ENCODE measurements at regions not wholly inside any gene's neighbourhood (a gene's known extent, or its start where the extent isn't known, plus 50 kb on each side); places are given as distances from the start of the nearest gene placed in this dataset.

- Mint-ChIP-seq H3K27ac (no peak overlapping the region), H3K27me3 (ENCODE audit: low read depth) (peaks cover 13% of the 10 kb centered on the region), H3K36me3 (no peaks in the 10 kb centered on the region), H3K4me1 (peaks cover 22% of the 10 kb centered on the region), H3K9me3 (no peaks in the 10 kb centered on the region), H3K4me3 (no peak overlapping the region)
- no peak for DNase-seq (ENCODE audit: low spot score in 2 of 2, unreplicated experiment in 2 of 2)
- TF ChIP-seq CTCF (IDR thresholded peaks at IDR 0.05; ENCODE audit: unreplicated experiment) = no peak
Observed at GRCh38 chr14:65927931-65928356, 515.4 kb downstream of the FUT8 start.

- no peaks in the 10 kb centered on the region for H3K9me3 Mint-ChIP-seq
- TF ChIP-seq CTCF (IDR thresholded peaks at IDR 0.05; ENCODE audit: unreplicated experiment) = no peak
- H3K27ac Mint-ChIP-seq = no peak overlapping the region
Observed at GRCh38 chr14:65928995-65929394, 516.5 kb downstream of the FUT8 start.

GRCh38 chr14:65933400-65934069 is 521.0 kb downstream of the FUT8 start:
- TF ChIP-seq CTCF (IDR thresholded peaks at IDR 0.05; ENCODE audit: unreplicated experiment) = no peak
- DNase-seq (ENCODE audit: low spot score in 2 of 2, unreplicated experiment in 2 of 2) = no peak
- Mint-ChIP-seq H3K9me3 (peaks cover 8% of the 10 kb centered on the region), H3K36me3 (no peaks in the 10 kb centered on the region), H3K27ac (no peak overlapping the region), H3K27me3 (ENCODE audit: low read depth) (peaks cover 10% of the 10 kb centered on the region), H3K4me1 (no peaks in the 10 kb centered on the region), H3K4me3 (no peak overlapping the region)

More at GRCh38 chr14:65928995-65929394, 516.5 kb downstream of the FUT8 start:
- H3K36me3 Mint-ChIP-seq = no peaks in the 10 kb centered on the region
- peaks cover 17% of the 10 kb centered on the region for H3K4me1 Mint-ChIP-seq
- DNase-seq (ENCODE audit: low spot score in 2 of 2, unreplicated experiment in 2 of 2) = no peak
- H3K27me3 Mint-ChIP-seq (ENCODE audit: low read depth) = peaks cover 13% of the 10 kb centered on the region
- no peak overlapping the region for H3K4me3 Mint-ChIP-seq

GRCh38 chr14:65934070-65934435 is 521.5 kb downstream of the FUT8 start:
- no peak for TF ChIP-seq CTCF (IDR thresholded peaks at IDR 0.05; ENCODE audit: unreplicated experiment)
- no peaks in the 10 kb centered on the region for H3K36me3 Mint-ChIP-seq

GRCh38 chr14:65936342-65936975 is 523.9 kb downstream of the FUT8 start:
- DNase-seq (ENCODE audit: low spot score in 2 of 2, unreplicated experiment in 2 of 2) = no peak
- H3K36me3 Mint-ChIP-seq = no peaks in the 10 kb centered on the region
- H3K4me3 Mint-ChIP-seq = no peak overlapping the region
- no peaks in the 10 kb centered on the region for H3K4me1 Mint-ChIP-seq
- H3K27me3 Mint-ChIP-seq (ENCODE audit: low read depth) = no peaks in the 10 kb centered on the region
- no peak overlapping the region for H3K27ac Mint-ChIP-seq
- H3K9me3 Mint-ChIP-seq = peaks cover 8% of the 10 kb centered on the region
- no peak for TF ChIP-seq CTCF (IDR thresholded peaks at IDR 0.05; ENCODE audit: unreplicated experiment)

More at GRCh38 chr14:65934070-65934435, 521.5 kb downstream of the FUT8 start:
- Mint-ChIP-seq H3K4me1 (no peaks in the 10 kb centered on the region), H3K27ac (no peak overlapping the region), H3K9me3 (peaks cover 8% of the 10 kb centered on the region), H3K4me3 (no peak overlapping the region), H3K27me3 (ENCODE audit: low read depth) (peaks cover 5% of the 10 kb centered on the region)
- DNase-seq (ENCODE audit: low spot score in 2 of 2, unreplicated experiment in 2 of 2) = no peak
